GM12878 (cell line): ENCODE measurements at regions not wholly inside any gene's neighbourhood (a gene's known extent, or its start where the extent isn't known, plus 50 kb on each side); places are given as distances from the start of the nearest gene placed in this dataset.

Source experiments
- CEBPZ ChIP-seq: fragments of 150-350 bp; IDR thresholded peaks from 2 replicates; pipeline ENCODE4 v1.6.1; 2016; ENCODE audit warnings: low read depth, low read length
- CTCF ChIP-seq, 3 experiments: IDR thresholded peaks in 2 of 3; conservative IDR thresholded peaks in 1 of 3; 2 replicates each; pipeline ENCODE4 v1.5.1; 2011; ENCODE audit warnings: low read depth in 3 of 3, low read length in 3 of 3, mild to moderate bottlenecking in 3 of 3, control low read depth in 2 of 3, moderate library complexity in 2 of 3, inconsistent platforms in 1 of 3, mixed read lengths in 1 of 3; ENCODE audit not compliant: control insufficient read depth in 2 of 3, insufficient read depth in 1 of 3; ENCODE audit errors: extremely low read depth in 1 of 3
- HCFC1 ChIP-seq: fragments of 150-350 bp; IDR thresholded peaks from 2 replicates; pipeline ENCODE4 v1.6.1; 2014; ENCODE audit warnings: low read length
- KDM1A ChIP-seq: fragments of 200-600 bp; sonication (generic); IDR thresholded peaks from 2 replicates; pipeline ENCODE4 v1.6.1; 2016; ENCODE audit warnings: borderline replicate concordance
- NFYB ChIP-seq: IDR thresholded peaks from 2 replicates; pipeline ENCODE4 v1.6.1; 2011; ENCODE audit warnings: low read depth, mild to moderate bottlenecking, low read length, improper control_type of control experiment, moderate library complexity; ENCODE audit not compliant: insufficient read depth
- POLR2AphosphoS5 ChIP-seq: IDR thresholded peaks from 2 replicates; pipeline ENCODE4 v1.6.1; 2011; ENCODE audit warnings: mild to moderate bottlenecking, low read length, inconsistent platforms
- RBBP5 ChIP-seq: fragments of 200-600 bp; sonication (generic); conservative IDR thresholded peaks from 2 replicates; pipeline ENCODE4 v1.6.1; 2016
- RFX5 ChIP-seq: IDR thresholded peaks from 2 replicates; pipeline ENCODE4 v1.6.1; 2011; ENCODE audit warnings: low read depth, low read length, improper control_type of control experiment
- SP1 ChIP-seq: IDR thresholded peaks from one replicate; pipeline ENCODE4 v1.6.1; 2011; ENCODE audit warnings: low read depth, low read length

DNA sequence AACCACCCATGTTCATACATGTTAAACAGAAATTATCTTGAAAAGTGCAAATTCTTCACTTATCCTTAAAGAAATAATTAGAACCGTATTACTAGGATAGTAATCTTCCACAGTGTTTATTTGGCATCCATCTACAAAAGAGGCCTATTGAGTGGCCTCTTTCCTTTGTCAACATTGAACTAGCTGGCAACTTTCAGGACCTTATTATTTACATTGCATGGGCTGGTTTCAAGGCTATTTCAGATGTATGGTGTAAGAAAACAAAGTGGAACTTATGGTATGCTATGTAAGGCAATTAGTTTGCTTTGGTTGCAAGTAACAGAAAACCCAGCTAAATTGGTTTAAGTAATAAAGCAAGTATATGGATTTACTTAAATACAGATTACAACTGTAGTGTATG is 324.6 kb downstream of the RBM43 start:
- TF ChIP-seq HCFC1, result no peak
- no peak for TF ChIP-seq KDM1A
- no peak for TF ChIP-seq SP1
- TF ChIP-seq NFYB, result no peak
- TF ChIP-seq RBBP5, result no peak
- no peak for TF ChIP-seq CTCF (IDR thresholded peaks at IDR 0.05 in 2 of 3, conservative IDR thresholded peaks at IDR 0.05 in 1 of 3; ENCODE audit: control insufficient read depth in 2 of 3, extremely low read depth in 1 of 3, insufficient read depth in 1 of 3, low read depth in 3 of 3, low read length in 3 of 3)
- no peak for TF ChIP-seq POLR2AphosphoS5
- no peak for TF ChIP-seq RFX5
- no peak for TF ChIP-seq CEBPZ
